HuH-7 (cell line): ENCODE measurements at regions not wholly inside any gene's neighbourhood (a gene's known extent, or its start where the extent isn't known, plus 50 kb on each side); places are given as distances from the start of the nearest gene placed in this dataset.

Experiments used
- DNase-seq: peaks from one replicate; pipeline ENCODE4 v3.0.0; 2011; ENCODE audit warnings: low spot score

DNA sequence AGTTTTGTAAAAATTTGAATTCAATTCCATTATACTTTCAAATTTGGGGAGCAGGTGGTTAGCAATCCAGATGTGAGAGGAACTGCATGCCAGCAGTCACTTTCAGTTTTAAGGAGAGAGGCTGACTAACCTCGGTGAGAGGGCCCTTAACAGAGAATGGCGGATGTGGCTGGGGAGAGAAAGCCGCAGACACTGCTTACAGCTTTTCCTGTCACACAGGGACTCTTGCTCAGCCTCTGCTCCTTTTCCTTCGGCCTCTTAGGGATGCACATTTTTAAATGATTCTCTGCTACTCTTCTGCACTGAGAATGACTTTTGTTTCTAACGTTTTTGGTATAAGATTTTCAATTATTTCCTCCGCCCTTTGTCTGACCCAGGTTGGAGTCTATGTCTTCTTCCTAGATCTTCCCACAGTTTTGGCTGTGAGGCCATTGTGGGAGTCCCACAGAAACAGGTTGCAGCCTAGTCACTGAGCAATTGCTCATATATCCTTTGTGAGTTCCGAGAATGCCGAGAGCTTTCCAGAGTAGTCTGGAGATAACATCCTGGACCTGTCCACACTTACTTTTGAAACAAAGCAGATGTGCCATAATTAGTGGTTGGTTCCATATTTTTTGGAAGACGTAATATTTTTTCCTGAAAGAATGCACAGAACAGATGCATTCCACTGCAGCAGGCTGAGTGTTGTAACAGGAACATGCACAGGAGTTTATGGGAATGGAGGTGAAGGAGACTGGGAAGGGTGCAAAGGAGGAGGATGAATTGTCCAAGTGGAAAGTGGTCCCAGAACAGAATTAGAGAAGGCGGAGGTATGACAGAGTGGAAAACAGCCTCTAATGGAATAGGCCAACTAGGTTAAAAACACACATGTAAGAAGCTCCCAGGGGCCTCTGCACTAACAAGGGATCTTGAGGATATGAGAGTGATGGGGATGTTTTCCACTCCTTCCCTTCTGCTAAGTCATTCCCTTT, 168.0 kb upstream of the ZNF32 start:
- no peak for DNase-seq

DNA sequence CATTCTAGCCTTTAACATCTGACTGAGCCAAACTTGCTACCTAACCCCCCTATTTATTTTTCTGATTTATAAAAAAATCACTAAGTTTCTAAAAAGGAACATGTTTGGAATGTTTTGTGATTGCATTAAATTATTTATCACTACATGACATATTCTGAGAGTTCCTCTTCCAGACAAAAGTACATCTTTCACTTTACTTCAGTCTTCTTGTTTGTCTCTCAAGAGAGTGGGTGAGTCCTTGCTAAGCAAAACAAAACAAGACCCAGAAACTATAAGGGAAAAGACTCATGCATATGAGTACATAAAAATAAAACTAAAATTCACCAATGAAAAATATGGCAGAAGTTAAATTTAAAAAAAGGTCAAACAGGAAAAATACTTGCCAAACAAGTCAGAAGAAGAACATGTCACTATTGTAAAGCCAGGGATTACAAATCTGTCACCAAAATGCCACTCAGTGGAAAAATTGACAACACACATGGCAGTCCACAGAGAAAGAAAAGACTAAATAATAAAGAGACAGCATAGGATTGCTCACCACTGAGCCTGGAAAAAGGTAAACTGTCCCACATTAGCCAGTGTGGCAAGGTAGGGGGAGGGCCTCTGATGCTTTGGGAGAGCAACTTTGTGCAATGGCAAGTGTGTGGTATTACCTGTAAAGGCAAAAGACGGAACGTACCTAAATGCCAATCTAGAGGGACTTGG, 166.7 kb upstream of the ZNF32 start:
- no peak for DNase-seq

DNA sequence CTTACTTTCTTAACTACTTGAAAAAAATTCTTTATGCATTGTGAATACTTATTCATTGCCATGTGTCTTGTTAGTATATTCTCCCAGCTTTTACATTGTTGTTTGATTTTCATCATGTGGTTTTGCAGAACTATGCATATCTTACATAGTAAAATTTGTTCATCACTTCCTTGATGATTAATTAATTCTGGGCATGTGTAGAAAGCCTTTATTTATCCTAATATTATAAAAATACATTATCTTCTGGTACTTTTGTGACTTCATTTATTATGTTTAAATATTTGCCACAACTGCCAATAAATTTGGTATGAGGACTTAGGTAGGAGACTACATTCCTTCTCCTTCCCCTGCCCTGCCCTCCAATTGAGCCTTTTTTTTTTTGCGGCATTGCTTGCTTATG, 166.0 kb upstream of the ZNF32 start:
- DNase-seq = no peak

DNA sequence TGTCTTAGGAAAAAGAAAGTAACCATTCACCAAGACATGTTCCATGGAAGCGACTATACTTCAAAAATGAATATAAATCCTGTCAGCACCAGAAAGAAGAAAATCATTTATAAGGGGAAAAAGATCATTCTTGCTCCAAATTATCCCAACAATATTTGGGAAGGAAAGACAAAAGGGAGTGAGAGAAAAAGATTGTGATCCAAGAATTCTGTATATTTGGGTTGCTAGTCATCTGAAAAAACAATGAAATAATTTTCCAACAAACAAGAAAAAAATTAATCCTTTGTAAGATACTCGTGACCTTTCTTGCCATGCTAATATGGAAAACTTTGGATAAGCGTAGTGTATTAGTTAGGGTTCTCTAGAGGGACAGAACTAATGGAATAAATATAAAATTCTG, 163.2 kb upstream of the ZNF32 start:
- no peak for DNase-seq

DNA sequence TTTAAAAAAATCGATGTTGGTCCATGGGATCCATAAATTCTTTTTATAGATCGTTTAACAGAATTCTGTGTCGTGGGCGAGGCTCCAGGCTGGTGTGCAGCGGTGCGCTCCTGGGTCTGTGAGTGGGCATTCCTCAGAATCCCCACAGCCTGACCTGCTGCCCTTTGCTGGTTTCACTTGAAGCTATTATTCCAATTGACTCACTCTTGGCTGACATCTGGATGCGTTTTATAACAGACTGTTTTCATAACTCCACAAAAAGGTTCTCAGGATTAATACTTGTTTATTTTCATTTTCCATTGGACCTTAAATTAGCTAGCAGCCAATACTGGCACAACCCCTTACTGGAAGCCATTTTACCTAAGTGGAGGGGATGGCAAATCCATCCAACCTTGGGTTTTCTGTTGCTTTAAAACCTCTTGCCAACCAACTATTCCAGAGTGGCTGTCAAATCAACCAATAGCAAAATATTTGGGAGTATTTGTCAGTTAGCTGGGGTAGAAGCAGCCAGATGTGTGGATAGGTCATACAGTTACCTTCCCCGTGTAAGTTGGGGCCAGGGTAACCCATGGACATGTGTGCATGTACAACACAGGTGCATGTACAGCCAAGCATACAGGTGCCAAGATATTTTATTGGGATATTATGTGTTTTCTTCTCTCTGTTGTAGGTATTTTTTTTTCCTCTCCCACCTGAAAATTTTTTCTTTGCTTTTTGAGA, 160.7 kb upstream of the ZNF32 start:
- DNase-seq = no peak

DNA sequence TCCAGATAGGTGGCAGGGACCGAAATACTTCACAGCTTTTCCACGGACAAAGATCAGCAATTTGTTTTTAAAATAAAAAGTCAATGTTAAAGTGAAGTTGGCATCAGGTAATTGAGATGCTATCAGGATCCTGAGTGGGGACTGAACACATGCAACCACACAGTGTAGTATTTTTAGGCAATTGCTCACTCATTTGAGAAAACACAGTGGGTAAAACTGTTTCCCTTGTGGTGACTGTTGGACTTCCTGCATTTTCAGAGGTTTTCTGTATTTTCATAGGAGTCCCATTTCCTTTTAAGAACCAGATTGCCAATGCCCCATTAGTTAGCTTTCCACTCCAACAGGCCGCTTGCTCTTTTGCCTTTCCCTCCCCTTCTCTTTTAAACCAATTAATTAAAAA, 159.5 kb upstream of the ZNF32 start:
- no peak for DNase-seq

DNA sequence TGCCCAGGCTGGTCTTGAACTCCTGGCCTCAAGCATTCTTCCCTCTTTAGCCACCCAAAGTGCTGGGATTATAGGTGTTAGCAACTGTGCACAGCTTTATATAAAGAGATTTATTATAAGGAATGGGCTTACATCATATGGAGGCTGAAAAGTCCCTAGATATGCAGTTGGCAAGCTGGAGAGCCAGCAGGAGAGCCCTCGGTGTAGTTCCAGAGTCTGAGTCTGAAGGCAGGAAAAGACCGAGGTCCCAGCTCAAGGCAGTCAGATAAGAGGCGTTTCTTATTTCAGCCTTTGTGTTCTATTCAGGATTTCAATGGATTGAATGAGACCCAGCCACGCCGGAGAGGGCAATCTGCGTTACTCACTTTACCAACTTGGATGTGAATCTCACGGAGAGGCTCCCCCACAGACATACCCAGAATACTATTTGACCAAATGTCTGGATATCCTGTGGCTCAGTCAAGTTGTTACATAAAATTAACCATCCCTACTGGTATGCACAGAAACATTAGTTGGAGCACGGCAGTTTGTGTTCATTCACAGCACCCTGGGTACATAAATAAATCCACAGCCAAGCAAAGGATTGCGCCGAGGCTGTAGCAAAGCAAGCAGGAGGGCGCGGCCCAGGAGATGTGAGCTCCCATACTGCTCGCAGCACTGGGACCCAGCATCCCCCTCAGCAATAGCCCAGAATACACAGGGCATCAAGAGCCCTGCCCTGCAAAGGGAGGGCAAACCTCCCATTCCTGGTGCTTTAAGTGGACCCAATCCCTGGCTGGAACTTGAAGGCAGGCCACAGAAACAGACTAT, 158.4 kb upstream of the ZNF32 start:
- no peak for DNase-seq

DNA sequence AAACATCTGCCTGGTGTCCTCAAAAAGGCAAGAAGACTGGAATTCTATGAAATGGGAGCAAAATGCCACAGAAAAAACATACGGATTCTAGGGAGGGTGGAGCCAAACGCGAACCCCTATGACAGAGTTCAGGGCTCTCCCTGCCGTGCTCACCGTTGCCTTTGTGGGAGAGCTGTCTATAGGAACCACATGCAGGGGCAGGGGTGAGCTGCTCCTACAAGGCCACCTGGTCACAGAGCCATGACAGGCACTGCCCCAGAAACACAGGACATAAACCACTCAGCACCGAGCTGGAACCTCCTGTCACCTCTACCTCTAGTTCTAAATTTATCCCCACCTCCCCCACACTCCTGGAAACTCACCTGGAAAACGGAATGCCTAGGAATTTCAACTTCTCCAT, 155.1 kb upstream of the ZNF32 start:
- no peak for DNase-seq

DNA sequence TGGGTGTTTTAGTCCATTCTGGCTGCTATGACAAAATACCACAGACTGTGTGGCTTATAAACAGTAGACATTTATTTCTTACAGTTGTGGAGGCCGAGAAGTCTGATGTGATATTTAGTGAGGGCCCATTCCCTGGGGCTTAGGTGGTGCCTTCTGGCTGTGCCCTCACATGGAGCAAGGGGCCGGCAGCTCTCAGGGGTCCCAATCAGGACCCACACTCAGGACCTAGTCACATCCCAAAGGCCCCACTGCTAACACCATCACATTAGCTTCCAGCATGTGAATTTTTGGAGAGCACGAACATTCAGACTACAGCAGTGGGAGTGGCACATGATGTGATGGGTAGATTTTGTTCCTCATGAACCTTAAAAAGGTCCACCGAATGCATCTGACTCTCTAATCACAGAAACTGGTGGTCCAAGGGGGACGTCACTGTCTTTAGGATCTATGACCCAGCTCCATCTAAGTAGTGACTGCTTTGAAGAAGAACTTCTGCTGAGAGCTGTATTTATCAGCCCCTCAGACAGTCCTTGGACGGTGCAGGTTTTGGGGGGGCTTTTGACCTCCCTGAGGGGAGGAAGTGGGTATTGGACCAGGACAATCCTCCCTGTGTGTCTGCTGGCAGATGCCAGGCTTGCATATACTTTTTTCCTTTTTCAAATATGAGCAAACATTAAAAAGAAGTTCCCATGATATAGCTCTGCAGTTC, 154.5 kb upstream of the ZNF32 start:
- no peak for DNase-seq

DNA sequence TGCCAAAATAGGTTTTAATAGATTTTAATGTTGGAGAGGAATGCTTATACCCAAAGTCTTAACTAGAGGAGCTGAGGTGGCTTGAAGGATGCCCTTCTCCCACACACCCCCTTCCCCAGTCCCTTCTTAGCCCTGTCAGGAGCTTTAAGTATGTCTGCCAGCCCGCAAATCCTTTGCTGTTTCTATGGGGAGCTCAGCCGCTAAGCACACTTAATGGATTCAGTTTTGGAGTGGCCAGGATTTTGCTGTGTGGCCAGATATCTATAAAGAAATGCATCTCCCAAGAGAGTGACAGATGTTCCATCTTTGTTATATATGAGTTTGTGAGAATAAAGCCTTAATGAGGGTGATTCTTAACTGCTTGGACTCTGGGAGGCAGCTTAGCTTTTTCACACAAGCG, 152.9 kb upstream of the ZNF32 start:
- DNase-seq = no peak

DNA sequence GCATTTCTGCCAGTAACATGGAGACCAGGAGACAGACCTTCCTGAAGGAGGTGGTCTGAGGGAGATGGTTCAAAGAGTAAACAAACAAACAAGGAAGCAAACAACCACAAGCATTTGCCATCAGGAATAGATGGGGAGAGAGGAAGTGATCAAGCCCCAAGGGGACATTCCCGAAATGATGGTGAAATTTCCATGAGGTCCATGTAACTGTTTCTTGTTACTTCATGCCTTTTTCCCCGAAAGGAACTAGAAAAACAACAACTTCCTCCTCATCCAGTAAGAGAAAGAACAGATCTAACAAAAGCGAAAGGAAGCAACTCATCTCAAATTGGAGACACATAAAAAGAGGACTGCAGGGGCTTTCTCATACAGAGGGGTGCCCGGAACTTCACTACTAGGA, 152.5 kb upstream of the ZNF32 start:
- DNase-seq = no peak

DNA sequence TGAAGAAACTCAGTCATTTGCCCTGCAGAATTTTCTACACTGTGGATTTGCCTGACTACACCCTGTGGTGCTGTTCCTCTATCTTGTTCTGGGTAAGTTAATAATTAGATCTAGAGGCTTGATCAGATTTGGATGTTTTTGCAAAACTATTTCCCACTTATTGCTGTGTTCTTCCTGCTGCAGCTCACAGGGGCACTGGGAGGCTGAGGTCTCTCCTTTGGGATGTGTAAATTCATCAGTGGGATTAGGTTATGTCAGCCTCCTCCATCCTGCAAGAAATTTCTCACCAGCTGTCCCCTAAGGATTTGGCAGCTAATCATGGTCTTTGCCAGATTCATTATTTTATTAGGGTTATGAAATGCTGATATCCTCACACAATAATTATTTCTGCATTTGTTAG, 148.1 kb upstream of the ZNF32 start:
- DNase-seq = no peak

DNA sequence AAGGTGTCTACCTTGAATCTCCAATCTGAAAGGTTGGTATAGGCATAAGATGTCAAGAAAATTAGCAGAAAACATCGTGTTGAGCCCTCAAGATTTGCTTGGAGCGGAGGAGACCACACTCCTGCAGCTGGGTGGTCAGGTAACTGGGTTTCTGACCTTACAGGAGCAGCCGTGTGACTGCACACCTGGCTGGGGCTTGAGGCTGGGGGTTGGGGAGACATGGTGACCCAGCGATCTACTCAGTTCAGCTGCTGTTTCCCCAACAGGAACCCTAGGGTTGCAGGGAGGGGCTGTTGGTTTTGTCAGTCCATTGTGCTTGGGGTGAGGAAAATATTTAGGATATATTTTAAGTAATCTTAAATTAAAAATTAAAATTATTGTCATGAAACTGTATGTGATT, 147.0 kb upstream of the ZNF32 start:
- DNase-seq = no peak

DNA sequence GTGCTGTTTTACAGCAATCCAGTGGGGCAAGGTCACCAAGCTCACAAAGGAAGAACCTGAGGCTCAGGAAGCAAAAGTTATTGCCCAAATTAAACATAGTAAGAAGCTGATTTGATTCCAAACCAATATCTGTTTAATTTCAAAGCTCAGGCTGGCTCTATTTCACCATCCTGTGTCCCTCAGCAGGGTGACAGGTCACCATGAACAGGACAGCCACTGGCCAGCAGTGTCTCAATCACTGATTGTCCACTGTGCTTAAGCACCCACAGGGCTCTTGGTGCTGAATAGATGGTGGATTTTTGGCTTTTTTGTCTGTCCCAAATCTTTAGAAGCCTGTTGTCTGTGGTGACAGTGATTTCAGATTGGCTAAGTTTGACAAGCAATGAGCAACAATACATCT, 146.4 kb upstream of the ZNF32 start:
- no peak for DNase-seq

DNA sequence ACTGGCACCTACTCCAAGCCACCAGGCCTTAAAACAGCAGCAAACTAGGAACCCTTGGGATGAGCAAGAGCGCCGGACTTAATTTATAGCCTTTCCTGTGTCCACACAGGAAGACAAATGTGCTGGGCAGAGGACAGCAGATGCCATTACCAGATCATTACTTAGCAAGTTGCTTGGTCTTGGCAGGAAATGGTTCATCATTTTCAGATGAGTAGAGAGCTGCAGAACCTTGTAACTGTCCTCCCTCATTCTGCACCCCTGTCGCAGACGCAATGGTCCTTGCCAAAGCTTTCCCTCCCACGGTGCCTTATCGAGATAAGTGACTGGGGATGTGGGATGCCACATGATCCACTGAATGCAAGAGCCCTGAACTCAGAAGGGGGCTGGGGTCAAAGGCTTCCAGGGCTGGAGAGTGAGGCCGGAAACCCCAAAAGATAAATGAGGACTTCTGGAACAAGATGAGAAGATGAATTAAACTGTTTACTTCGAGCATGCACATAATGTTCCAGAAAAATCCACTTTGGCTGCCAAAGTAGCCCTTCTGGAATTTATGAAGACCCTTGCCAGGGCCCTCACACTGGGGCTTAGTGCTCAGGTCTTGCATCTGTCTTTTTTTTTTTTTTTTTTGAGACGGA, 145.6 kb upstream of the ZNF32 start:
- DNase-seq = no peak

DNA sequence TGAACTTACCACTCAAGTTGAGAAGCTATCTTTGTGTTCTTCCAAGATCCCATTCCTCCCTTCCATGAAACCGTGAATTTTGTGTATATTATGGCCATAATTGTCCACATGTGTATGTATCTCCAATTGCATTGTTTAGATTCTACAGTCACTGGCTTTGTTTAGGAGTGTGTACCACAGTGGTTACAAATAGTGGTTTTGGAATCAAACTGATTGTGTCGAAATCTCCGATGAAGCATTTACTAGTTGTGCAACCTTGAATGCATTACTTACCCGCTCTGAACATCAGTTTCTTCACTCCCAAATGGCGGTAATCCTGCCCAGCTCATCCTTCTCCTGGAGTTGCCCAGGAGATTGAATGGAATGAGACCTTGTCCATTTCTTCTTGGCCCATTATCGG, 145.0 kb upstream of the ZNF32 start:
- DNase-seq = no peak

DNA sequence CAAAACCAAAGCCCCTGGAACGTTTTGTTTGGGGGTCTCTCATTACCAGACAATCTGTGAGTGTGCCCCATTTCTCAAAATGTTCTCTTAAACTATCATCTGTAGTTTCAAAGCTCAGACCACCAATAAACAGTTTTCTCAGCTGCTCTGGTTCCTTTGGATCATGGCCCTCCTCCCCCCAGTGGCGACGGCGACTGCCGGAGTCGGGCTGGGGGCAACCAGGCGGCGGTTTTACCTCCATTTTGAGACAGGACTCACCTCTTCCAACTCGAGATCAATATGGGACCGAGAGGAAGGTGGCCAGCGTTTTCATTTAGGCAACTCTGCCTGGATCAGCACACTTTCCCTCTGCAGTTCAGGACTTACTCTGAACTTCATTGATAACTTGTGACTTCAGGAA, 141.5 kb upstream of the ZNF32 start:
- no peak for DNase-seq

DNA sequence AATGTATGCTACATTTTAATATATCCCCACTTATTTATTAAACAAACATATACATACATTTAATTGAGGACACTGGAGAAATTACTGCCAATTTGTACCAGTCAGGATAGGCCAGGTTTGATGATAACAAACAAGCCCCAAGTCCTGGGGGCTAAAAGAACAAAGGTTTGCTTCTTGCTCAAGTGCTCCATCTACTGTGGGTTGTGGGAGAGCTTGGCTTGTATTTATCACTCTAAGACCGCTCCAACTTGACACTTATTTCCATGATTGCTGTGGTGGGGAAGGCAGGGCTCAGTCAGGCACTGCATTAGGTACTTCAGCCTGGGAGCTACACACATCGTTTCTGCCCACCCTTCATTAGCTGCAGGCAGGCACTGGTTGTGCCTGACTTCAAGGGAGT, 136.6 kb upstream of the ZNF32 start:
- DNase-seq = no peak

DNA sequence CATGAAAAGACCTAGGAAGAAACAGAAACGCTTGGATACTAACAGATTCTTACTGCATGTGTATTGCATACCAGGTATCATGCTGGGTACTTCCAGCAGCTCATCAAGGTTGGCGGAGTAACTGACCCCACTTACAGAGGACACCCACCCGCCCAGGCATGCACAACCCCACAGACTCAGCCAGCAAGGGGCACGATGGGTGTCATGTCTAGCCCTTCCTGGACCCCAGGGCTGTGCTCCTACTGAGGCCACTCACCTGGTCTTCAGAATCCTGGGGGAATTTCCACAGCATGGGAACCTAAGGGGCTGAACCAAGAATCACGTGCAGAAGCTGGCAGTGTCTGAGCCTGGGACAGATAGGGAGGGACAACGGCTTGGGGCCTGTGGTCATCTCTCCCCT, 134.1 kb upstream of the ZNF32 start:
- DNase-seq = no peak

DNA sequence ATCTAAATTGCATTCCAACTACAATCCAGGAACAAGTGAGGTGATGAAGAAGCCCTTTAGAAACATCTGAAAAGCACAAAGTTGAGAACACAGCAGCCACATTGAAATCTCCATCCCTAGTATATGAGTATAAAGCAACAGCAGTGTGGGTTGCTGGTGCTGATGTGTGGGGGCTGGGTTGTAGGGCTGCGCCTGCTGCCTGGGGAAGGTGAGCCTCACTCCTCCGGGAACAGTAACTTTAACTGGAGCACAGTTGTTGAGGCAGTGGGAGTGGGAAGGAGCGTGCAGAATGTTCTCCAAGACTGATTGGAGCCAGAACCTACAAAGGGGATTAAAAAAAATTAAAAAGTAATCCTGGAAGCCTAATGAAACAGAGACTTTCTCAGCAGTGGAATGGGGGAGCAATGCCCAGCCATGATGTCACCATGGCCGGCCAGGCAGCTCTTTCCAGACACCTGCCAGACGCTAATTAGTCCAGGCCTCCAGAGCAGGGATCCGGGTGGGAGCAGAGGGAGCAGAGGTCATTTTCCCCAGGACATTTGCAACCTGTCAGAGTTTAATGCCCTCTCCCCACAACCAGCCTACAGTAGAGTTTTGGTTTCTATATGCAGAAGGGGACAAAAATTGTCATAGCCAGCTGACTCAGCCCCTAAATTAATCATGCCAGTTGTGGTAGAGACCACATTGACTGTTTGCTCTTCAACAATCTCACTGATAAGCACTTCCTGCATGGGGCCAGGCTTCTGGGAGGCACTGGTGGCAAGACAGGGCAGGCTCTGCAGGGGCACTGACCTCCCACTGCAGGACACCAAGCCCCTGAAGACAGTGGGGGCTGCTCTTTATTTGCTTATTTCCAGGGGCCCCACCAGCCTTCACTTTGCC, 133.0 kb upstream of the ZNF32 start:
- no peak for DNase-seq
